Fibroblast of skin of left biceps (primary cell): ENCODE measurements at regions not wholly inside any gene's neighbourhood (a gene's known extent, or its start where the extent isn't known, plus 50 kb on each side); places are given as distances from the start of the nearest gene placed in this dataset.

Source experiments
- DNase-seq, 2 experiments: peaks; one replicate each; pipeline ENCODE4 v3.0.0-alpha.2; 2013; ENCODE audit warnings: low read depth in 2 of 2

GRCh38 chr3:41102053-41102556, 97.2 kb upstream of the CTNNB1 start:
- DNase-seq: no peak

GRCh38 chr3:41102750-41103149, 96.6 kb upstream of the CTNNB1 start:
- DNase-seq: no peak

GRCh38 chr3:41103200-41103599, 96.1 kb upstream of the CTNNB1 start:
- DNase-seq: no peak

- DNase-seq: no peak
These were observed 95.2 kb upstream of the CTNNB1 start for GRCh38 chr3:41104147-41104546.

GRCh38 chr3:41106691-41107090, 92.6 kb upstream of the CTNNB1 start:
- no peak for DNase-seq

- DNase-seq: no peak
These were observed 88.3 kb upstream of the CTNNB1 start for GRCh38 chr3:41111011-41111410.

GRCh38 chr3:41112466-41112865, 86.8 kb upstream of the CTNNB1 start:
- no peak for DNase-seq

GRCh38 chr3:41115069-41115468, 84.2 kb upstream of the CTNNB1 start:
- DNase-seq: no peak

- no peak for DNase-seq
These were observed 82.5 kb upstream of the CTNNB1 start for GRCh38 chr3:41116851-41117250.

GRCh38 chr3:41117398-41117870, 81.9 kb upstream of the CTNNB1 start:
- peak; percentile 53 for DNase-seq

GRCh38 chr3:41118461-41119390, 80.6 kb upstream of the CTNNB1 start:
- no peak for DNase-seq

- DNase-seq: no peak
These were observed 78.8 kb upstream of the CTNNB1 start for GRCh38 chr3:41120460-41120859.

GRCh38 chr3:41125258-41125657, 74.0 kb upstream of the CTNNB1 start:
- DNase-seq: no peak

GRCh38 chr3:41126472-41126871, 72.8 kb upstream of the CTNNB1 start:
- no peak for DNase-seq

- DNase-seq: no peak
These were observed 72.3 kb upstream of the CTNNB1 start for GRCh38 chr3:41126961-41127360.

GRCh38 chr3:41127414-41127813, 71.9 kb upstream of the CTNNB1 start:
- DNase-seq: no peak

- DNase-seq: no peak
These were observed 69.6 kb upstream of the CTNNB1 start for GRCh38 chr3:41129731-41130130.

- no peak for DNase-seq
These were observed 68.1 kb upstream of the CTNNB1 start for GRCh38 chr3:41131224-41131623.

- DNase-seq: no peak
These were observed 61.6 kb upstream of the CTNNB1 start for GRCh38 chr3:41137686-41138111.

- no peak for DNase-seq
These were observed 61.2 kb upstream of the CTNNB1 start for GRCh38 chr3:41138146-41138545.

GRCh38 chr3:41138601-41139000, 60.7 kb upstream of the CTNNB1 start:
- no peak for DNase-seq

- no peak for DNase-seq
These were observed 59.1 kb upstream of the CTNNB1 start for GRCh38 chr3:41140242-41140641.

- DNase-seq: no peak
These were observed 57.7 kb upstream of the CTNNB1 start for GRCh38 chr3:41141433-41142167.
